Astrocyte (in vitro differentiated cells and primary cell): ENCODE measurements at regions not wholly inside any gene's neighbourhood (a gene's known extent, or its start where the extent isn't known, plus 50 kb on each side); places are given as distances from the start of the nearest gene placed in this dataset.

Experiments used
- DNase-seq: peaks from one replicate; pipeline ENCODE4 v3.0.0-alpha.2; 2010; ENCODE audit warnings: low read depth
- FAIRE-seq: peaks from 2 replicates; lab custom pipeline; 2011; peaks lifted over from hg19 to GRCh38; lab: Jason Lieb, UNC
- H2AFZ ChIP-seq: 2 replicates; pipeline ENCODE4 v1.6.0; 2012; ENCODE audit warnings: low read depth, low read length, inconsistent platforms
- H3K27ac ChIP-seq: 2 replicates; pipeline ENCODE4 v1.5.1; 2011; ENCODE audit warnings: low read depth, low read length, inconsistent platforms
- H3K27me3 ChIP-seq: 2 replicates; pipeline ENCODE4 v1.6.0; 2011; ENCODE audit warnings: low read length, inconsistent platforms; ENCODE audit not compliant: insufficient read depth
- H3K36me3 ChIP-seq: 2 replicates; pipeline ENCODE4 v1.5.1; 2011; ENCODE audit warnings: low read length, inconsistent platforms; ENCODE audit not compliant: insufficient read depth
- H3K4me1 ChIP-seq: 2 replicates; pipeline ENCODE4 v1.5.1; 2011; ENCODE audit warnings: low read length, inconsistent platforms; ENCODE audit not compliant: insufficient read depth
- H3K4me2 ChIP-seq: 2 replicates; pipeline ENCODE4 v1.6.0; 2012; ENCODE audit warnings: low read length, inconsistent platforms
- H3K4me3 ChIP-seq: 2 replicates; pipeline ENCODE4 v1.5.1; 2011; ENCODE audit warnings: low read depth, mild to moderate bottlenecking, low read length, inconsistent platforms; ENCODE audit not compliant: insufficient read depth
- H3K79me2 ChIP-seq: 2 replicates; pipeline ENCODE4 v1.6.0; 2012; ENCODE audit warnings: mild to moderate bottlenecking, low read length, inconsistent platforms; ENCODE audit not compliant: insufficient read depth
- H3K9ac ChIP-seq: 2 replicates; pipeline ENCODE4 v1.6.0; 2012; ENCODE audit warnings: mild to moderate bottlenecking, low read length, inconsistent platforms
- H3K9me3 ChIP-seq: 2 replicates; pipeline ENCODE4 v1.5.1; 2012; ENCODE audit warnings: low read depth, mild to moderate bottlenecking, low read length, inconsistent platforms; ENCODE audit not compliant: insufficient read depth
- H4K20me1 ChIP-seq: 2 replicates; pipeline ENCODE4 v1.6.0; 2012; ENCODE audit warnings: low read length, inconsistent platforms; ENCODE audit not compliant: insufficient read depth
- H3K27ac Mint-ChIP-seq: one replicate; pipeline ENCODE4 v1.8.0; 2021; ENCODE audit warnings: mild to moderate bottlenecking, mixed read lengths; ENCODE audit not compliant: unreplicated experiment
- H3K27me3 Mint-ChIP-seq: one replicate; pipeline ENCODE4 v1.8.0; 2021; ENCODE audit warnings: low read depth, mixed read lengths; ENCODE audit not compliant: unreplicated experiment
- H3K36me3 Mint-ChIP-seq: one replicate; pipeline ENCODE4 v1.8.0; 2021; ENCODE audit warnings: low read depth, mixed read lengths; ENCODE audit not compliant: unreplicated experiment
- H3K4me1 Mint-ChIP-seq: one replicate; pipeline ENCODE4 v1.8.0; 2021; ENCODE audit warnings: low read depth, mixed read lengths; ENCODE audit not compliant: unreplicated experiment
- H3K4me3 Mint-ChIP-seq: one replicate; pipeline ENCODE4 v1.8.0; 2021; ENCODE audit warnings: mild to moderate bottlenecking, moderate library complexity, mixed read lengths; ENCODE audit not compliant: unreplicated experiment
- H3K9me3 Mint-ChIP-seq: one replicate; pipeline ENCODE4 v1.8.0; 2021; ENCODE audit warnings: mild to moderate bottlenecking, mixed read lengths; ENCODE audit not compliant: unreplicated experiment
- CTCF ChIP-seq: IDR thresholded peaks from 2 replicates; pipeline ENCODE4 v1.5.1; 2011; ENCODE audit warnings: low read depth, mild to moderate bottlenecking, inconsistent platforms, low read length, moderate library complexity; ENCODE audit not compliant: insufficient read depth
- EZH2 ChIP-seq: IDR thresholded peaks from 2 replicates; pipeline ENCODE4 v1.6.1; 2012; ENCODE audit warnings: mild to moderate bottlenecking, low read length, inconsistent platforms; ENCODE audit not compliant: insufficient read depth

- Histone ChIP-seq H3K4me2 (no peak overlapping the region), H3K9ac (no peak overlapping the region), H3K27ac (no peak overlapping the region), H4K20me1 (no peaks in the 10 kb centered on the region), H3K9me3 (no peaks in the 10 kb centered on the region), H3K79me2 (no peaks in the 10 kb centered on the region), H2AFZ (no peak overlapping the region), H3K4me1 (no peaks in the 10 kb centered on the region), H3K4me3 (no peak overlapping the region), H3K27me3 (no peaks in the 10 kb centered on the region), H3K36me3 (no peaks in the 10 kb centered on the region)
- Mint-ChIP-seq H3K27me3 (no peaks in the 10 kb centered on the region), H3K27ac (no peak overlapping the region), H3K36me3 (no peaks in the 10 kb centered on the region), H3K4me1 (no peaks in the 10 kb centered on the region), H3K9me3 (peaks cover 3% of the 10 kb centered on the region), H3K4me3 (no peak overlapping the region)
- no peak for DNase-seq
- no peak for FAIRE-seq
- TF ChIP-seq CTCF = no peak
- no peak for TF ChIP-seq EZH2
Observed at GRCh38 chr13:80906860-80907259, 565.9 kb upstream of the SPRY2 start.

GRCh38 chr13:80904386-80904785, 563.5 kb upstream of the SPRY2 start:
- no peak overlapping the region for H3K4me2 ChIP-seq
- H3K9me3 ChIP-seq = no peaks in the 10 kb centered on the region
- H3K9ac ChIP-seq = no peak overlapping the region
- H3K27ac ChIP-seq = no peak overlapping the region
- no peaks in the 10 kb centered on the region for H3K4me1 ChIP-seq
- H4K20me1 ChIP-seq = no peaks in the 10 kb centered on the region
- DNase-seq (no peak), FAIRE-seq (no peak)
- no peaks in the 10 kb centered on the region for H3K79me2 ChIP-seq
- Mint-ChIP-seq H3K36me3 (no peaks in the 10 kb centered on the region), H3K27ac (no peak overlapping the region), H3K9me3 (no peaks in the 10 kb centered on the region), H3K4me1 (no peaks in the 10 kb centered on the region), H3K27me3 (no peaks in the 10 kb centered on the region), H3K4me3 (no peak overlapping the region)
- no peaks in the 10 kb centered on the region for H3K36me3 ChIP-seq
- no peak overlapping the region for H3K4me3 ChIP-seq
- H3K27me3 ChIP-seq = no peaks in the 10 kb centered on the region
- TF ChIP-seq CTCF (no peak), EZH2 (no peak)
- H2AFZ ChIP-seq = no peak overlapping the region

GRCh38 chr13:80903911-80904310, 563.0 kb upstream of the SPRY2 start:
- Histone ChIP-seq H3K9ac (no peak overlapping the region), H2AFZ (no peak overlapping the region), H3K36me3 (no peaks in the 10 kb centered on the region), H3K27ac (no peak overlapping the region), H3K4me1 (no peaks in the 10 kb centered on the region), H3K27me3 (no peaks in the 10 kb centered on the region), H3K4me2 (no peak overlapping the region), H3K79me2 (no peaks in the 10 kb centered on the region), H3K4me3 (no peak overlapping the region), H3K9me3 (no peaks in the 10 kb centered on the region), H4K20me1 (no peaks in the 10 kb centered on the region)
- TF ChIP-seq CTCF (no peak), EZH2 (no peak)
- H3K4me1 Mint-ChIP-seq = no peaks in the 10 kb centered on the region
- DNase-seq = no peak
- H3K9me3 Mint-ChIP-seq = no peaks in the 10 kb centered on the region
- no peak for FAIRE-seq
- H3K4me3 Mint-ChIP-seq = no peak overlapping the region
- no peaks in the 10 kb centered on the region for H3K27me3 Mint-ChIP-seq
- no peak overlapping the region for H3K27ac Mint-ChIP-seq
- no peaks in the 10 kb centered on the region for H3K36me3 Mint-ChIP-seq
